GM19043 (cell line): ENCODE measurements at regions not wholly inside any gene's neighbourhood (a gene's known extent, or its start where the extent isn't known, plus 50 kb on each side); places are given as distances from the start of the nearest gene placed in this dataset.
"Not testable (repeated sequence)": the region's sequence is repeated elsewhere in the genome, so short reads cannot be mapped to it uniquely, and the experiment has no call there.

Experiments used
- ATAC-seq: cut with Tn5 transposase; IDR thresholded peaks from one replicate; pipeline ENCODE4 v1.9.1; 2021; ENCODE audit warnings: low read depth; ENCODE audit not compliant: unreplicated experiment

- ATAC-seq, result no peak
Observed at GRCh38 chr22:47549741-47550340, 787.4 kb downstream of the TBC1D22A start.

GRCh38 chr22:47548953-47549740, 786.7 kb downstream of the TBC1D22A start:
- ATAC-seq, result no peak

DNA sequence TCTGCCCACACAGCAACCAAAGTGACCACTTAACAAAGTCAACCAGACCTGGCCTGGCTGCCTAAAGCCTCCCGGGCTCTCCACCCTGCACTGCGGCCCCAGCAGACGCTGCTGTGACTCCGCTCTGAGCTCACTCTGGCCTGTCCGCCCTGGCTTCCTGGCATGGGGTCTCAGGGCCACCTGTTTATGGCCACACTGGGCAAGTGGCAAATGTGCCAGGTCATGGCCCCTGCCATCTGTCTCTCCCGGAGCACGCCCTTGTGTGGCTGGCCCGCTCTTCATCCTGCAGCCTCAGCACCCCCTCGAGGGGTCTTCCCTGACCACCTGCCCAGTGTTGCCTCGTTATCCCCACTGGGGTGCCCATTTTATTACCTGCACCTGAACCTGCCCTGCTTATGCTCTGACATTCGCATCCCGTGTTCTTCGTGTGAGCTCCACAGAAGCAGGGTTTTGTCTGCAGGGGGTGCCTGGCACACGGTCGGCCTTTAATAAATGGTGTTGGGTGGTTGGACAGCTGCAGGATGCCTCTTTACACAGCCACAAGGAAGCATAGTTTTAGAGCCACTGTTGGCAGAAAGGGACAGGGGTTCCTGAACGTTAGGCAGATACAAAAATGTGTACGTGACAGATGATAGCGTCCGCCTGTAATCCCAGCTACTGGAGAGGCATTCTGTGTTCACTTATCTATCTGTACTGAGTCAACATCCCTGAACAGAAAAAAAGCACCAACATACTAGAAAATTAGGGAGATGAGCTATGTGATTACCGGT, 785.6 kb downstream of the TBC1D22A start:
- ATAC-seq, result no peak

GRCh38 chr22:47547239-47547661, 784.8 kb downstream of the TBC1D22A start:
- ATAC-seq, result no peak

- no peak for ATAC-seq
Observed at GRCh38 chr22:47544696-47545095, 782.2 kb downstream of the TBC1D22A start.

DNA sequence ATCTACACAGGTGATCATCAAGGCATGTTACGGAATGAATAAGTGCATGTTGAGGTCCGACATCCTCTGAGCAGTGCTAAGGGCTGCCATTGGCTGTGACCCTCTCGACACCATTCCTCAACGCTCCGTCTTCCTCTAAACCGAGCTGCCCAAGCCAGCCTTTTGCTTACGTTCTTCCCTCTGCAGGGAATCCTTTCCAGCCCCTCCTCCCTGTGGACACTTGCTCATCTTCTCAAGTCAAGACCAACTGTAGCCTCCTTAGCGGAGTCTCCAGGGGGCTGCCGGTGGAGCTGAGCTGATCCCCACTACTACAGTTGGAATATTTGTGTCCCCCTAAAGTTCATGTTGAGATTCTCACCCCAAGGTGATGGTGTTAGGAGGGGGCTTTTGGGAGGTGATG, 781.0 kb downstream of the TBC1D22A start:
- ATAC-seq, result no peak

DNA sequence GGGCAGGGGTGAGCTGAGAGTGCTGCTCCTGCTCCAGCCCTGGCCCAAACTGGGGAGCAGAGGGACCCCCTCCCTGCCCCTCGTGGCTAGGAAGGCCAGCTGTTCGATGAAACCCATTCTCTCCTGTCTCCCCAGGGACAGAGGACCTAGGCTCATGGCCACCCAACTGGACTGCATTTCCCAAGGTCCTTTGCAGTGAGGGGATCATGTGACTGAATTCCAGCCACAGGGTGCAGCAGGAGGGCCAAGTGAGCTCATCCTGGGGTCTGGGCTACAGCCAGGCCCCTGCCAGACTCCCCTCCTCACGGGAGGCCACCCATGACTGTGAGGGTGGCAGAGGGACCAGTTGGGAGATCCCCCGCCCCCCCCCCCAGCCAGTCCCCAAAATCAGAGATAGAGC, 777.6 kb downstream of the TBC1D22A start:
- no peak for ATAC-seq

DNA sequence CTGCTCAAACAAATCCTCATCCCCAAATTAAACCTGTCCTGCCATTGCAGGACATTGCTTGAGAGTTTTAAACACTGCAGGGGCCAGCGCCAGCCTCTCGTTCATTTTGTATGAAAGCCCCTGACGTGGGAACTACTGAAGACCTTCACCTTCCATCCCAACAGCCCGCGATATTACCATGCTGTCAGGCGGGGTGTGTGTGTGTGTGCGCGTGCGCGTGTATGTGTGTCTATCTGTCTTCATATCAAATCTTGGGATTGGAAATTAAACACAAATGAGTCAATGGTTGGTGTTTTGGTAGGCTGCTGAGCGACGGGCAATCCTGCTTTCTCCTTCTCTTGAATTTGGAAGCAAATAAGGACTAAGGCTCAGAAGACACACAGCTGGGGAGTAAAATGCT, 776.9 kb downstream of the TBC1D22A start:
- no peak for ATAC-seq

GRCh38 chr22:47535681-47536080, 773.2 kb downstream of the TBC1D22A start:
- no peak for ATAC-seq

DNA sequence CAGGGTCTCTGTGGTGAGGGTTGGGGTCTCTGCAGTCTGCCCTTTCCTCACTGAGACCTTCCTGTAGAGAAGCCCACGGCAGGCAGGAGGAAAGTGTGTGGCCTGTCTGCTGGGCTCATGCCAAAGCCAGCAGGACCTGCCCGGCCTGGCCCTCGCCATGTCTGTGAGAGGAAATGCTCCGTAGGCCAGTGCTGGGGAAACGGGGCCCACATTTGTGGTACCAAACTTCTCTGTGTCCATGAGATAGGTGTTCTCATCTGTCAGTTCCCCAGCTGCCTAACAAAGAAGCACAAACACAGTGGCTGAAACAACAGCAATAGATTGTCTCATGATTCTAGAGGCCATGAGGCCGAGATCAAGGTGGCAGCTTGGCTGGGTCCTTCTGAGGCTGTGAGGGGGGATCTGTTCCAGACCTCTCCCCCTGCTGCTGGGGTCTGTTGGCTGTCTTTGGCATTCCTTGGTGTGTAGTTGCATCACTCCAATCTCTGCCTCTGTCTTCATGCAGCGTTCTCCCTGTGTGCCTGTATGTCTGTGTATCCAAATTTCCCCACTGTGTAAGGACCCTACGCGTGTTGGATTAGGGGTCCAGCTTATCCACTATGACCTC, 772.5 kb downstream of the TBC1D22A start:
- no peak for ATAC-seq

GRCh38 chr22:47533961-47534803, 771.7 kb downstream of the TBC1D22A start:
- ATAC-seq, result no peak

DNA sequence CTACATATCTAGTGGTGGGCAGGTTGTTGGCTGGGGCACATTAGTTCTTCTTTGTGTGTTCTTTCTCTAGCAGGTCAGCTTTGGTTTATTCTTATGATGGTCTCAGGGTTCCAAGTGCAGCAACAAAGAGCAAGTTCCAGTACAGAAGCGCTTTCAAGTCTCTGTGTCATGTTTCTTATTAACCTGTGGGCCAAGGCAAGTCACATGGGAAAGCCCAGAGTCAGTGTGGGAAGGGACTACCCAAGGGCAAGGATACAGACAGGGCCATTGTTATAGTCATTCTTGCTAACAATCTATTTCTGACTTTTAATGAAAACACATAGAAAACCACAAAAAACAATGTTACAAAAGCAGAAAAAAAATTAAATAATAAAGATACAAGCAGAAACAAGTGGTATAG, 754.6 kb downstream of the TBC1D22A start:
- no peak for ATAC-seq

GRCh38 chr22:47515384-47516125, 753.1 kb downstream of the TBC1D22A start:
- ATAC-seq, result no peak

DNA sequence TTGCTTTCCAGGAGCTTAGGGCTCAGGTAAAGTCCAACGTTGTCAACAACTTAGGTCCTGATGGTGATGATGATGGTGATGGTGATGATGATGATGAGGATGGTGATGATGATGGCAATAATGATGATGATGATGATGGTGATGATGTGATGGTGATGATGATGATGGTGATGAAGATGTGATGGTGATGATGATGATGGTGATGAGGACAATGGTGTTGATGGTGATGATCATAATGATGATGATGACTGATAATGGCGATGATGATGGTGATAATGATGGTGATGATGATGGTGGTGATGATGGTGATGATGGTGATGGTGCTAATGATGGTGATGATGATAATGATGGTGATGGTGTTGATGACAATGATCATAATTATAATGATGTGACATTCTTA, 750.2 kb downstream of the TBC1D22A start:
- no peak for ATAC-seq

- no peak for ATAC-seq
Observed at GRCh38 chr22:47504962-47505361, 742.5 kb downstream of the TBC1D22A start.

DNA sequence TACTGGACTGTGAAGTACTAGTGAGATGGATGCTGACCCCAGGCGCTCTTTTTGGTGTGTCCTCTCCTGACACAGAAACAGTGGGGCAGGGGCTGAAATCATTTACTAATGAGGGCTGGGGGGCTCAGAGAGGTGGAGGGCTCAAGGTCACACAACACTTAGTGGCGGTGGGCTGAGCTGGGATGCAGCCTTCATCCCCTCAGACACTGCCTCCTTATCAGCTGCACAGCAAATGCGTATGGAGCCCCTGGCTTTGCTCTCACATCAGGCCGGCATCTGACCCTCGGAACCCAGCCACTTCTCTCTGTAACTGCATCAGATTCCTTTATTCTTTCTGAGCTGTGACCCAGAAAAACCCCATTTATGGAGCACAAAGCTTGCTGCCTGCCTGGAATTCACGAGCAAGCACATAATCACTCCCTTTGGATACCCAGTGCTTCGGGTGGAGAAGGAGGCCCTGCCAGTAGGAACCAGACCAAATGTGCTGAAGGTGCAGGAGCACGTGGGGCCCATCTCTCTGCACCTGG, 736.6 kb downstream of the TBC1D22A start:
- no peak for ATAC-seq

- no peak for ATAC-seq
Observed at GRCh38 chr22:47497666-47498065, 735.2 kb downstream of the TBC1D22A start.

GRCh38 chr22:47495110-47495509, 732.7 kb downstream of the TBC1D22A start:
- no peak for ATAC-seq

DNA sequence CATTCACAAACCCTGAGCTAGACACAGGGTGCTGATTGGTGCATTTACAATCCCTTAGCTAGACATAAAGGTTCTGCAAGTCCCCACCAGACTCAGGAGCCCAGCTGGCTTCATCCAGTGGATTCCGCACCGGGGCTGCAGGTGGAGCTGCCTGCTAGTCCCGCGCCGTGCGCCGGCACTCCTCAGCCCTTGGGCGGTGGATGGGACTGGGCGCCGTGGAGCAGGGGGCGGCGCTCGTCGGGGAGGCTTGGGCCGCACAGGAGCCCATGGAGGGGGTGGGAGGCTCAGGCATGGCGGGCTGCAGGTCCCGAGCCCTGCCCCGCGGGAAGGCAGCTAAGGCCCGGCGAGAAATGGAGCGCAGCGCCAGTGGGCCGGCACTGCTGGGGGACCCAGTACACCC, 725.7 kb downstream of the TBC1D22A start:
- not testable (repeated sequence) for ATAC-seq
